GM19438 (cell line): ENCODE measurements at regions not wholly inside any gene's neighbourhood (a gene's known extent, or its start where the extent isn't known, plus 50 kb on each side); places are given as distances from the start of the nearest gene placed in this dataset.
"Not testable (repeated sequence)": the region's sequence is repeated elsewhere in the genome, so short reads cannot be mapped to it uniquely, and the experiment has no call there.

Experiments
- ATAC-seq: cut with Tn5 transposase; IDR thresholded peaks from one replicate; pipeline ENCODE4 v1.9.1; 2021; ENCODE audit warnings: low read depth; ENCODE audit not compliant: unreplicated experiment

- no peak for ATAC-seq
Observed at GRCh38 chr2:195251214-195251613, 405.8 kb upstream of the SLC39A10 start.

- ATAC-seq = no peak
Observed at GRCh38 chr2:195238826-195239225, 418.2 kb upstream of the SLC39A10 start.

- ATAC-seq = no peak
Observed at GRCh38 chr2:195238379-195238778, 418.6 kb upstream of the SLC39A10 start.

- not testable (repeated sequence) for ATAC-seq
Observed at GRCh38 chr2:195228547-195228946, 428.5 kb upstream of the SLC39A10 start.

- no peak for ATAC-seq
Observed at GRCh38 chr2:195214072-195214471, 443.0 kb upstream of the SLC39A10 start.

- no peak for ATAC-seq
Observed at GRCh38 chr2:195212586-195212985, 444.4 kb upstream of the SLC39A10 start.

- no peak for ATAC-seq
Observed at GRCh38 chr2:195202163-195202845, 454.7 kb upstream of the SLC39A10 start.

GRCh38 chr2:195199864-195200263, 457.2 kb upstream of the SLC39A10 start:
- no peak for ATAC-seq

- ATAC-seq = no peak
Observed at GRCh38 chr2:195181059-195181705, 475.8 kb upstream of the SLC39A10 start.

GRCh38 chr2:195168369-195168768, 488.7 kb upstream of the SLC39A10 start:
- ATAC-seq = no peak

GRCh38 chr2:195164930-195165329, 492.1 kb upstream of the SLC39A10 start:
- no peak for ATAC-seq

GRCh38 chr2:195162918-195163317, 494.1 kb upstream of the SLC39A10 start:
- no peak for ATAC-seq

GRCh38 chr2:195162194-195162593, 494.8 kb upstream of the SLC39A10 start:
- no peak for ATAC-seq

- ATAC-seq = no peak
Observed at GRCh38 chr2:195160963-195161362, 496.1 kb upstream of the SLC39A10 start.

- ATAC-seq = no peak
Observed at GRCh38 chr2:195151711-195152110, 505.3 kb upstream of the SLC39A10 start.

GRCh38 chr2:195150819-195151218, 506.2 kb upstream of the SLC39A10 start:
- no peak for ATAC-seq

GRCh38 chr2:195148004-195148403, 509.0 kb upstream of the SLC39A10 start:
- no peak for ATAC-seq

GRCh38 chr2:195146761-195147541, 510.1 kb upstream of the SLC39A10 start:
- ATAC-seq = no peak

GRCh38 chr2:195138435-195138834, 518.6 kb upstream of the SLC39A10 start:
- no peak for ATAC-seq

- not testable (repeated sequence) for ATAC-seq
Observed at GRCh38 chr2:195125889-195126288, 531.1 kb upstream of the SLC39A10 start.

- ATAC-seq = no peak
Observed at GRCh38 chr2:195124391-195125079, 532.5 kb upstream of the SLC39A10 start.
